Keratinocyte (primary cell): ENCODE measurements at regions not wholly inside any gene's neighbourhood (a gene's known extent, or its start where the extent isn't known, plus 50 kb on each side); places are given as distances from the start of the nearest gene placed in this dataset.

Experiments used
- CTCF ChIP-seq, 3 experiments: IDR thresholded peaks in 1 of 3; conservative IDR thresholded peaks in 1 of 3; optimal IDR thresholded peaks in 1 of 3; 2 replicates in 2 of 3; 3 replicates in 1 of 3; pipeline versions ENCODE3 to v1.5.1; 2011; ENCODE audit warnings: low read length in 3 of 3, mild to moderate bottlenecking in 3 of 3, moderate library complexity in 2 of 3, control low read depth in 1 of 3, inconsistent platforms in 1 of 3; ENCODE audit not compliant: insufficient read depth in 2 of 3; ENCODE audit errors: extremely low read depth in 1 of 3
- EZH2 ChIP-seq: IDR thresholded peaks from one replicate; pipeline ENCODE4 v1.6.1; 2012; ENCODE audit warnings: inconsistent platforms, mild to moderate bottlenecking, low read length, moderate library complexity

- no peak for TF ChIP-seq EZH2
- TF ChIP-seq CTCF (optimal IDR thresholded peaks at IDR 0.05 in 1 of 3, IDR thresholded peaks at IDR 0.05 in 1 of 3, conservative IDR thresholded peaks at IDR 0.05 in 1 of 3; ENCODE audit: extremely low read depth in 1 of 3, insufficient read depth in 2 of 3, low read length in 3 of 3), result peak; percentile 16 to 38 (median 32)
These were observed 56.6 kb upstream of the WDR1 start for GRCh38 chr4:10173037-10173753.
